Skeletal muscle cell (primary cell): ENCODE measurements at regions not wholly inside any gene's neighbourhood (a gene's known extent, or its start where the extent isn't known, plus 50 kb on each side); places are given as distances from the start of the nearest gene placed in this dataset.

Experiments used
- DNase-seq: peaks from one replicate; pipeline ENCODE4 v3.0.0-alpha.2; 2010; ENCODE audit warnings: low read depth
- H3K4me3 ChIP-seq: 2 replicates; pipeline ENCODE4 v1.5.1; 2011; ENCODE audit warnings: low read depth, mild to moderate bottlenecking, control low read depth, low read length, moderate library complexity

DNA sequence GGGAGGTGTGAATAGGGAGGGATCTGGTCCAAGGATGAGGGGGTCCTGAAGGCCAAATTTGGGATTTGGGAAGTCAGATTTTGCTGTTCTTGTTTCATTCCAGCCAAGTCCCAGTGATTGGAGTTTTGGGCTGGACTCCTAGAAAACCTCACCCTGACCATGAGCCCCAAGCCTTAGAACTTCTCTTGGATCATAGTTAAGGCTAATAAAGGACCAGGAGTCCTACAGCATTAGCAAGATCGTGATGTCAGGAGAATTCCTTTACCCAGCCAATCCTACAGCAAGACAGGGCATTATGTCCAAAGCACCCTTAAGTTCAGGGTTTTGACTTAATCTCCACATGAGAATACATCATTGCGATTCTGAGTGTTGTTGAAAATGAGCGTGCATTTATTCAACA lies 85.0 kb downstream of the SOX9 start:
- no peak for DNase-seq
- H3K4me3 ChIP-seq = no peak overlapping the region

- H3K4me3 ChIP-seq = no peak overlapping the region
- DNase-seq = no peak
These were observed 85.6 kb downstream of the SOX9 start for GRCh38 chr17:72206376-72206775.

DNA sequence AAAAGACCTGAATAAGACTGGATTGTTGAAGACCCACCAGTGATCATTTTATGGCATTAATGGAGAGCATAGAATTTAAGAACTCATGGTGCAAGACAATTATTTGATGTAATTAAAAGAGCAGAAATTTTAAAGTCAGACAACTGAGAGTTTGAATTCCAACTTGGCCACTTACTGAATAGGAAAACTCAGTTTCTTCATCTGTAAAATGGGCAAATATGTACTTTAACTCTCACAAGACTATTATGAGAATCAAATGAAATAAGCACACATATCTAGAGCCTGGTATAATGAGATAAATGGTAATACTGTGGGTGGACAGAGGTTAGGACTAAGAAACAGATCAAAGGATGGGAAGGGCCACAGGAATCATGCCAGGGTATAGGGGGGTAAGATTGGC lies 88.0 kb downstream of the SOX9 start:
- DNase-seq = no peak
- no peak overlapping the region for H3K4me3 ChIP-seq

DNA sequence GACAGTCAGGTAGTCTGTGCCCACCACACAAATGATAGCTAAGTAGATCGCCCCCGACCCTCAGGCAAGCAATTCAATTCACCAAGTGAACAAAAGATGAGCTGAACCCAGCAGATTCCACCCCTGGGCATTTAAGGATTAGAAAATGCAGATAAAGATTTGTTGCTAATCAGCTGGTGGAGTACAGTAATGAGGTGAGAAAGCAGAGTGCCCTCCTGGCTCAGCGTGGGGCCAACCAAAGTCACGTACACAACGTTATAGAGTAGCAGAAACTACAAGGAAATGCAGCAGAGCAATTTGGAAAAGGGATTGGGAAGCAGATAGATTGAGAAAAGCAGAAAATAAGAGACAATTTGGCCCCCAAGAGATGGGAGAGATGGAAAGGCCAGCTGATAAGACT lies 91.2 kb downstream of the SOX9 start:
- DNase-seq = no peak
- H3K4me3 ChIP-seq = no peak overlapping the region

DNA sequence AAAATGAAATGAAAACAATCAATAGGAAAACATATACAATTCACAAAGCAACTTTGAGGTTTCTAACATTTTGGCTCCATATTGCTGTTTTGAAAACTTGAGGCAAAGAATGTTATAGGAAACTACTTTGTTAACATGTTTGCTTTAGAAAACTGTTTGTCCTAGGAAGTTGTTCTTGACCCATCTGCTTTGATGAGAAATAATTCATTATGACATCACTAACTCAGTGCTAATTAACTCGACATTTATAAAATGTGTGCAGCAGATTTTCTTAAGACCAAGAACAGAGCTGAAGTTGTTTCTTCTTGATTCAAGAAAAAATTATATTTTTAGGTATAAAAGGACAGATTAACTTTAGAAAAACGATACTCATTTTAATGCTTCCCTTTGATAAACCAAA lies 94.7 kb downstream of the SOX9 start:
- no peak overlapping the region for H3K4me3 ChIP-seq
- DNase-seq = no peak

DNA sequence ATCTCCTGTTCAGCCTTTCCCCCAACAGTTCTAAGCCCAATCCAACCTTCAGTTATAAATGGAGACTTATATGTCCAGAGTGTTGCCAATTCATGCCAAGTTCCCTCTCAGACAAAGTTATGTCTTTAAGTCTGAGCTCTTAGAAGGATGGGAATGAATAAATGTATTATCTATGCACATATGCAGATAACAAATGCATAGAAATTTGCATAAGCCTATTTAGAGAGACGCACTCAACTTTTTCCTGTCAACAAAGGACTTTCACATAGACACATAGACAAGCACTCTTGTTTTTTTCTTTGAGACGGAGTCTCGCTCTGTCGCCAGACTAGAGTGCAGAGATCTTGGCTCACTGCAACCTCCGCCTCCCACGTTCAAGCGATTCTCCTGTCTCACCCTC lies 95.1 kb downstream of the SOX9 start:
- H3K4me3 ChIP-seq = no peak overlapping the region

DNA sequence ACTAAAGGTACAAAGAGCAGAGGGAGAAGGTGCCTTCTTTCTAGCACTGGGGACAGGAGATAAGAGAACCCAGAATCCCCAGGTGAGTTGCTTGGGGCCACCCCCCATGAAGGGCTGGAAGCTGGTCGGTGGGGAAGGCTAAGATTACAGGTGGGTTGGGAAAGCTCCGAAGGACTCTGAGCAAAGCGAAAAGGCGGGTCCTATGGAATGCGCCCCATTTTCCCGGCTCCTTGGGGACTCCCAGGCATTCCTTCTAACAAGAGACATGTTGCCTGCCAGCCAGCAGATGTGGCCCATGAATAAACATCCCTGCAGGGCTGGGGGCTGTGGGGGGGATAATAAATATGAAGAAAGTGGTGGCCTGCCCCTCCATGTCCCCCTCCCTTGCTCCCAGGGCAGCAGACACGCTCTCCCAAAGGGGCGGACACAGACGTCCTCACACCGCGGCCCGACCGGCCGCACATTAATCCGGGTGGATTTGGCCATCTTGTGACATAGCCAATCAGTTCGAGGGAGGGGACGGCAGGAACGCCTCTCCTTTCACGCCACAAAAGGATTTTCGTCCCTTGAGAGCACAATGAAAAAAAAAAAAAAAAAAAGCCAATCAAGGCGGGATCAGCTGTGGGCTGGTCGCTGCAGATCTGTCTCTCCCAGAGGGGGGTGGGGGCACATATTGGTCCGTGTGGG lies 98.5 kb downstream of the SOX9 start:
- DNase-seq = no peak
- H3K4me3 ChIP-seq = no peak overlapping the region

More for the DNA sequence above, 95.1 kb downstream of the SOX9 start:
- DNase-seq = no peak

- DNase-seq = no peak
- no peak overlapping the region for H3K4me3 ChIP-seq
These were observed 99.1 kb downstream of the SOX9 start for GRCh38 chr17:72219824-72220493.

- DNase-seq = no peak
These were observed 102.0 kb downstream of the SOX9 start for GRCh38 chr17:72222661-72223380.

GRCh38 chr17:72223866-72224291 lies 103.1 kb downstream of the SOX9 start:
- H3K4me3 ChIP-seq = no peak overlapping the region
- DNase-seq = no peak

More at GRCh38 chr17:72222661-72223380, 102.0 kb downstream of the SOX9 start:
- no peak overlapping the region for H3K4me3 ChIP-seq

GRCh38 chr17:72226322-72226721 lies 105.5 kb downstream of the SOX9 start:
- DNase-seq = no peak
- H3K4me3 ChIP-seq = no peak overlapping the region

DNA sequence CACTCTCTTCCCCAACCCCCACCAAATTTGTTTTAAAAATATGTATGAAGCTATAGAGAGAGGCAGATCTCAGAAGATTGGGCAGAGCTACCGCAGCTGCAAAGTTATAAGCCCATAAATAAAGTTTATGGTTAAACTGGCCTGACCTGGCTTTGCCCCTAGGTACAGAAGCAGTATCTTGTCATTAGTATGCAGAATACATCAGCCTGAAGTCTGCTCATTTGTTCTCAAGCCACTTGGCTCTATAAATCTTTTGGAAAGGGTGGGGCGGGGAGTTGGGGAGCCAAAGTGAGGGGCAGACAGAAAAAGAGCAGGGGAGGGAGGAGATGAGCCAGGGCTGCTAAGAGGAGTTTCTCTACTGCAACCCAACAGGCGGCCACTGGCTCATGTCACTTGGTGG lies 113.2 kb downstream of the SOX9 start:
- DNase-seq = no peak
- no peak overlapping the region for H3K4me3 ChIP-seq

DNA sequence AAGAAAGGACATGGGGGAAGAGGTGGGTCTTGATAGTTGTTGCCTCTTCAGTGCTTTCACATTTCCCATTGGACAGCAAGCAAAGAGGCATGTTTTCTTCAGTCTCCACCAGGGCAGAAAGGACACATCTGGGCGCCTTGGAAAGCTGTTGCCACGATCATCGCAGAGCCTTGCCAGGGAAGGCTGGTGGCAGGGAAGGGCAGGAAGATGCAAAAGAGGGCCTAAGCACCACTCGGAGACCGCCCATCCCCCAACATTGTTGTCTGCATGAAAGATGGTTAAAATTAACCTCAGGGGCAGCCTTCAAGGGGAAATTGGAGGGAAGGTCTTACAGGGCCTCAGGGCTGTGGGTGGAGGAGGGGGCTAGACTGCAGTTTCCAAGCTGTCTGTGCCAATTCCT lies 114.2 kb downstream of the SOX9 start:
- no peak for DNase-seq
- no peak overlapping the region for H3K4me3 ChIP-seq

DNA sequence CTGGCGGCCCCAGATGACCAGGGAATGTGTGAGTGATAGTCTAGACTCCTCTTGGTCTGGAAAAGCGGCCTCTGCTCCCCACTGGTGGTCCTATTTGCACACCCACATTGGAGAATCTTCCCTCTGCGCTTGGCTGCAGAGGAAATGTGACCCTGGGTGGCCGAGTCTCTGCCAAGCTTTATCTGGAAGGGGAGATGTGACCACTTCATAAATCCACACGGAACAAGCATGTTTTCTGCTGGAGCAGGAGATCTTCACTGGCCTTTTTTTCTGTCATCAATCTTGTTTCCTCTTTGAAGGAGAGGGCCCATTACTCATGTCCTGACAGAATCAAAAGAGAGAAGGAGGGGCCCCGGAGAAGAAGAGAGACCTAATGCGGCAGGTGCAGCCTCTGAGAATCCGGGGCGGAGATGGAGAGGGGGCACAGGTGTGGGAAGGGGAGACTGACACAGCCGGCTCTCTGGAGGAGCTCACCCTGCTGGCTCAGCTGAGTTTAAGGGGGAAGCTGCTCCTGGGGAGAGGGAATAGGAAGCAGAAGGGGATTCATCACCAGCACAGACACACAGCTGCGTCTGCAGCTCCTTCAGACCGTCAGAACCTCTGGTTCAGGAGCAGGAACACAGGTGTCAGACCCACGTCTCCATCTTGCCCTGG lies 116.3 kb downstream of the SOX9 start:
- H3K4me3 ChIP-seq = no peak overlapping the region
- no peak for DNase-seq

DNA sequence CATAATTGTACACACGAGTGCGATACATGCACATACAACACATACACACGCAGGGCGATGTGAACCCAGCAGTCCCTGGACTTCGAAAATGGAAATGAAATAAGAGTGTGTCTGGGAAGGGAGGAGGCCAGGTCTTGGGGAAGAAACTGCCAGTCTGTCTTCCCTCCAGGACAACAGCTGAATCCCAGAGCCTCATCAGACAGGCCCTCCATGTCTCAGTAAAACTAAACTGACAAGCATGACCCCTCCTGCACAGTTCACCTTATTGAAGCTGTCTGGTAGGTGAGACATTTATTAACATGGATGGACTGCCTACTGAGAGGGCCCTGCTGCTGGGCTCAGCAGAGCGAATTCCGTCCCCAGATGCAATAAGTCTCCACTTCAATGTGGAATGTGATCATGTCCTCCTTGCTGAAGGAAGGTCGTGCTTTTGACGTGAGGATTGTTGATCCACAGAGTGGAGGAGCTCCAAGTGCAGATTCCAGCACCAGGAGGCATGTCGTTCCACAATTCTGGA lies 117.4 kb downstream of the SOX9 start:
- no peak for DNase-seq
- H3K4me3 ChIP-seq = no peak overlapping the region

- no peak for DNase-seq
- H3K4me3 ChIP-seq = no peak overlapping the region
These were observed 118.7 kb downstream of the SOX9 start for GRCh38 chr17:72239548-72239947.

DNA sequence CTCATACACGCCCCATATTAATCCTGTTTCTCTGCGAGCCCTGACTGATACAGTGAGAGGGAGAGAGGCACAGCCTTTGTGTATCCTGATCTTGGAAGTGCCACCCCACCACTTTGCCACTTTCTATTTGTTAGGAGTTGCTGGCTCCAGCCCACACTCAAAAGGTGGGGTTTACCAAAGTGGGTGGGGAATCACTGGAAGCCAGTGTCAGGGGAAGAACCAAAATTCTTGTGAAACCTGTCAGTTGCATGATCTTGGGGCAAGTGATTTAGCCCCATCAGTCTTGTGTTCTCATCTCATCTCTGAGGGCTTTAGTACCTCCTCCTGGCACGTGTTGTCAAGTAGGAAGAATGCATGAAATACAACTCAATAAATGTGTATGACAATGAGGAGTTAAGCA lies 119.5 kb downstream of the SOX9 start:
- DNase-seq = no peak

GRCh38 chr17:72244494-72244893 lies 123.7 kb downstream of the SOX9 start:
- DNase-seq = no peak
- no peak overlapping the region for H3K4me3 ChIP-seq

More for the DNA sequence above, 119.5 kb downstream of the SOX9 start:
- no peak overlapping the region for H3K4me3 ChIP-seq

DNA sequence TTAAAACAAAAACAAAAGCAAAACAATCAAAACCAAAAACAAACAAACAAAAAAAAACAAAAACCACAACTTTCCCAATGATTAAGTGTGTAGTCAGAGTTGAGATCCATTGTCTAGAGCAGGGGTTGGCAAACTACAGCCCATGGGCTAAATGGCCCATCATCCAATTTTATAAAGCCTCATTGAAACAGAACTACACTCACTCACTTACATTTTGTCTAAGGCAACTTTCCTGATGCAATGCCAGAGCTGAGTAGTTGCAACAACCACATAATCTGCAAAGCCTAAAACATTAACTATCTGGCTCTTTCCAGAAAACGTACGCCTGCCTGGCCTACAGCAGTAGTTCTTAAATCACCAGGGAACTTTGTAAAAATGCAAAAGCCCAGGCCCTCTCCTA lies 124.1 kb downstream of the SOX9 start:
- no peak for DNase-seq
- no peak overlapping the region for H3K4me3 ChIP-seq

- no peak for DNase-seq
- no peak overlapping the region for H3K4me3 ChIP-seq
These were observed 128.6 kb downstream of the SOX9 start for GRCh38 chr17:72249441-72249840.
